Body of pancreas (tissue), 4 donors: ENCODE measurements at regions not wholly inside any gene's neighbourhood (a gene's known extent, or its start where the extent isn't known, plus 50 kb on each side); places are given as distances from the start of the nearest gene placed in this dataset.

ENCODE experiments used
- ATAC-seq: fragments of 150-250 bp; one replicate; pipeline ENCODE4 v1.9.1; 2016
- DNase-seq, 4 donors: peaks; one replicate each; pipeline ENCODE4 v3.0.0-alpha.2; 2019
- H3K27ac ChIP-seq, 4 donors: fragments of 200-600 bp; sonication (generic); 1 replicate in 3 of 4; 2 replicates in 1 of 4; pipeline versions ENCODE4 v1.5.1 to v1.6.1; 2016 to 2019; ENCODE audit warnings: mild to moderate bottlenecking in 1 of 4, mixed read lengths in 1 of 4, moderate library complexity in 1 of 4
- H3K27me3 ChIP-seq, 2 donors: fragments of 200-600 bp; sonication (generic); one replicate each; pipeline ENCODE4 v1.6.0; 2016; ENCODE audit warnings: mild to moderate bottlenecking in 1 of 2
- H3K36me3 ChIP-seq, 2 donors: fragments of 200-600 bp; sonication (generic); replicated peaks in 1 of 2; 2 replicates each; pipeline ENCODE4 v1.5.1; 2016; ENCODE audit warnings: low read depth in 2 of 2; ENCODE audit not compliant: insufficient read depth in 1 of 2
- H3K4me1 ChIP-seq: fragments of 200-600 bp; sonication (generic); one replicate; pipeline ENCODE4 v1.6.0; 2016
- H3K4me3 ChIP-seq, 2 donors: fragments of 200-600 bp; sonication (generic); 1 replicate in 1 of 2; 2 replicates in 1 of 2; pipeline ENCODE4 v1.5.1; 2016 to 2019
- H3K9me3 ChIP-seq, 3 donors: fragments of 200-600 bp; sonication (generic); 1 replicate in 2 of 3; 2 replicates in 1 of 3; pipeline ENCODE4 v1.5.1; 2016
- POLR2A ChIP-seq, 3 donors: fragments of 450-650 bp; IDR thresholded peaks; one replicate each; pipeline ENCODE4 v1.6.1; 2016; ENCODE audit warnings: antibody characterized with exemption in 3 of 3, mild to moderate bottlenecking in 2 of 3
- WGBS, 2 donors: methylation state at CpG; one replicate each; pipeline ENCODE4 v1.1.5; 2017; 5-methylcytosine and 5-hydroxymethylcytosine counted together
- intact Hi-C: fragments of 100-400 bp; cut with DNase I; formaldehyde crosslinking; loops from one replicate; pipeline ENCODE4 v1.15.1; 2023
- TF ChIP-seq, protein P1 (sequence below), 7 experiments: fragments of 450-650 bp in 4 of 7; fragments of 200-600 bp in 3 of 7; sonication (generic) in 3 of 7; IDR thresholded peaks; one replicate each; pipeline ENCODE4 v1.5.1; 2016 to 2019; ENCODE audit warnings: antibody characterized with exemption in 7 of 7

DNA sequence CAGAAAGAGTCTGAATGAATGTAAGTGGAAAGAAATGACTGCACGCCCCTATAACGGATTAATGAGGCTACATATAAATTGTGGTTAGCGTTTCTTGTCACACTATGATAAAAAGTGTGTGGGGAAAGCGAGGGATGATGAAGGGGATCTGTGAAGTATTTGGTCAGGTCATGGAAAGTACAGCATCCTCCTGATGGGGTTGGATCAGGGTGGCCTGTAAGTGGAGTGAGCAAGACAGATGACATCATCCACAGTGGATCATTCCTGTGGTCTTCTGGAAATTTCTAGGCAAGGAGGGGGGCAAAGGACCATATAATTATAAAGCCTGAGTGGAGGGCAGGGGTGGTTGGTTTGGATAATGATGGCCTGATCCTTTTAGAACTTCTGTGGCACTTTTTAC lies 606.0 kb downstream of the INHBA start:
- intact Hi-C loops, result no loop called here
- Histone ChIP-seq H3K27me3 (no peaks in the 10 kb centered on the region), H3K9me3 (no peaks in the 10 kb centered on the region), H3K36me3 (no peaks in the 10 kb centered on the region), H3K4me1 (no peaks in the 10 kb centered on the region), H3K27ac (no peak overlapping the region), H3K4me3 (no peak overlapping the region)
- DNase-seq, result no peak
- no peak for TF ChIP-seq POLR2A (IDR thresholded peaks at IDR 0.05)
- TF ChIP-seq, protein P1, sequence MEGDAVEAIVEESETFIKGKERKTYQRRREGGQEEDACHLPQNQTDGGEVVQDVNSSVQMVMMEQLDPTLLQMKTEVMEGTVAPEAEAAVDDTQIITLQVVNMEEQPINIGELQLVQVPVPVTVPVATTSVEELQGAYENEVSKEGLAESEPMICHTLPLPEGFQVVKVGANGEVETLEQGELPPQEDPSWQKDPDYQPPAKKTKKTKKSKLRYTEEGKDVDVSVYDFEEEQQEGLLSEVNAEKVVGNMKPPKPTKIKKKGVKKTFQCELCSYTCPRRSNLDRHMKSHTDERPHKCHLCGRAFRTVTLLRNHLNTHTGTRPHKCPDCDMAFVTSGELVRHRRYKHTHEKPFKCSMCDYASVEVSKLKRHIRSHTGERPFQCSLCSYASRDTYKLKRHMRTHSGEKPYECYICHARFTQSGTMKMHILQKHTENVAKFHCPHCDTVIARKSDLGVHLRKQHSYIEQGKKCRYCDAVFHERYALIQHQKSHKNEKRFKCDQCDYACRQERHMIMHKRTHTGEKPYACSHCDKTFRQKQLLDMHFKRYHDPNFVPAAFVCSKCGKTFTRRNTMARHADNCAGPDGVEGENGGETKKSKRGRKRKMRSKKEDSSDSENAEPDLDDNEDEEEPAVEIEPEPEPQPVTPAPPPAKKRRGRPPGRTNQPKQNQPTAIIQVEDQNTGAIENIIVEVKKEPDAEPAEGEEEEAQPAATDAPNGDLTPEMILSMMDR (IDR thresholded peaks at IDR 0.05), result no peak
- WGBS, 2 donors, result 52 to 53% methylated on average over 4 of the region's 4 CpGs
- ATAC-seq, result no peak

DNA sequence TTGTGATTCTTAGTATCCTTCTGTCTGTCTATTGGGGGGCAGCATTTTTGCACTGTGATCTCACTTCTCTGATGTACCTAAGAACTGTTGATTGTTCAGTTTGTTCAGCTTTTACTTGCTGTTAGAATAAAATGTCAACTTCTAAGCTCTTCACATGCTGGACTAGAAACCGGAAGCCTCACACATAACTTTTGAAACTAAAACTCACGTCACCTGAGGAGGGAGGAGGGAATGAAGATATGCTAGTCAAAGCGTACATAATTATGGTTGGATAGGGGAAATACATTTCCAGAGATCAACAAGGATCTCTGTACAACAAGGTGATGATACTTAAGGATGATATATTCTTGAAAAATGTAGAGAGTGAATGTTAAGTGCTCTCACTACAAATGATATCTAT lies 609.7 kb downstream of the INHBA start:
- Histone ChIP-seq H3K4me1 (no peaks in the 10 kb centered on the region), H3K27me3 (no peaks in the 10 kb centered on the region), H3K36me3 (no peaks in the 10 kb centered on the region), H3K27ac (no peak overlapping the region), H3K9me3 (no peaks in the 10 kb centered on the region), H3K4me3 (no peak overlapping the region)
- ATAC-seq (no peak), DNase-seq (no peak)
- intact Hi-C loops, result no loop called here
- 65 to 70% methylated on average over 3 of the region's 3 CpGs for WGBS, 2 donors
- TF ChIP-seq POLR2A (IDR thresholded peaks at IDR 0.05), result no peak
- TF ChIP-seq, protein P1 (IDR thresholded peaks at IDR 0.05), result no peak

DNA sequence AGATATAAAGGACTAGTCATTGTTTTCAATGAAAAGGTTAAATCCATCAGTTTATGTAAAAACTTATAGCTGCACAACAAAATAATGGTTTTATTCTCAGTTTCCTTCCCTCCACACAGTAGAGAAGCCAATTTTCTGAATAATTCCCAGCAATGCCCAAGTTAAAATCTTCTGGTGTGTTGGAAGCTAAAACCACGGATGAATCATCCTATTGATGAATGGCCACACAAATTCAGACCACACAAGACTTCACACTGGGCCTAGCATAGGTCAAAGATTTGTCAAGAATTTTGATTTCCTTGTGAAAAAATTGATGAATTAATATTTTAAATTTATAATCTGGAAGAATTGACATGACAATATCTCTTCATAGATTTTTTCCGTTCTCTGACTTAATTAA lies 617.6 kb downstream of the INHBA start:
- no peaks in the 10 kb centered on the region for H3K4me1 ChIP-seq
- TF ChIP-seq POLR2A (IDR thresholded peaks at IDR 0.05), result no peak
- TF ChIP-seq, protein P1 (IDR thresholded peaks at IDR 0.05), result no peak
- H3K36me3 ChIP-seq, result no peaks in the 10 kb centered on the region
- no peaks in the 10 kb centered on the region for H3K27me3 ChIP-seq
- H3K9me3 ChIP-seq, result no peaks in the 10 kb centered on the region
- no peak for DNase-seq
- ATAC-seq, result no peak
- no peak overlapping the region for H3K27ac ChIP-seq
- intact Hi-C loops, result no loop called here
- H3K4me3 ChIP-seq, result no peak overlapping the region
- 61 to 66% methylated on average over 2 of the region's 2 CpGs for WGBS, 2 donors

DNA sequence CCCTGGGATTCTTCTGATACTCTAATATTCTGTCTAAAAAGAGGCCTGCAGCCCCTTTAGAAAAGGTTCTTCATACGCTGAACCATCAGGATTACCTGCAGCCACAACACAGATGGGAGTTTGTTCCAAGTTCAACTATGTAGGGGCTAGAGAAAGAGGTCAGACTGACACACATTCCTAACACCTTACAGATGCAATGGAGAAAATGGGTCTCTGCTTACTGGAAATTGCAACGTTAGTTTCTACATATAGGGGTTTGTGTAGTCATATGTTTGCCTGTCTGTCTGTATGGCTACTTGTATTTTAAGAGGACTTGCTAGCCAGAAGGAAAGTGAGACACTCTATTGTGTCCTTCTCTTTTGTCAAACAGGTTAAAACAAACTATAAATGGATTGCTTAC lies 618.5 kb downstream of the INHBA start:
- Histone ChIP-seq H3K4me3 (no peak overlapping the region), H3K9me3 (no peaks in the 10 kb centered on the region), H3K27me3 (no peaks in the 10 kb centered on the region), H3K36me3 (no peaks in the 10 kb centered on the region), H3K4me1 (no peaks in the 10 kb centered on the region), H3K27ac (no peak overlapping the region)
- TF ChIP-seq, protein P1 (IDR thresholded peaks at IDR 0.05), result no peak
- TF ChIP-seq POLR2A (IDR thresholded peaks at IDR 0.05), result no peak
- 57 to 63% methylated on average over 2 of the region's 2 CpGs for WGBS, 2 donors
- ATAC-seq (no peak), DNase-seq (no peak)
- intact Hi-C loops, result no loop called here

DNA sequence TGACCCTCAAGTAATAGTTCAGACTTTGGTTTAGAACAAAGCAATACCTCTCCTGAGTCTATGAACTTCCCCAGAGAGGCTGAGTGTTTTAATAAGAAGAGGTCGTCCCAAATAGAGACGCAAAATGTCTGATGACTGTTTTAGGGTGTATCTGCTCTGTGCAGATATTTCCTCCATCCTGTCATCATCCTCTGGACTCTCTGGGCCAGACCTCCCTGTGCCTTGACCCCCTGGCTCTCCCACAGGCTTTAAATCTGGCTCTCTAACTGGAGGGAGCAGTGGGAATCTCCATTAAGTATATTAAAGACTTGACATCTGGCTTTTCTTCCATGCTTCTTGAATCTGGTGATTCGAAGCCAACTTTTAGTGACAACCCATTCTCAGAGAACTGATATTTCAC lies 633.3 kb downstream of the INHBA start:
- no peak overlapping the region for H3K4me3 ChIP-seq
- DNase-seq, result no peak
- TF ChIP-seq, protein P1 (IDR thresholded peaks at IDR 0.05), result no peak
- no peak for TF ChIP-seq POLR2A (IDR thresholded peaks at IDR 0.05)
- H3K9me3 ChIP-seq, result no peaks in the 10 kb centered on the region
- intact Hi-C loops, result no loop called here
- no peak overlapping the region for H3K27ac ChIP-seq
- 74 to 81% methylated on average over 3 of the region's 3 CpGs for WGBS, 2 donors
- H3K27me3 ChIP-seq, result no peaks in the 10 kb centered on the region
- no peaks in the 10 kb centered on the region for H3K4me1 ChIP-seq
- no peaks in the 10 kb centered on the region for H3K36me3 ChIP-seq
- ATAC-seq, result no peak
